GM21717 (cell line): ENCODE measurements at regions not wholly inside any gene's neighbourhood (a gene's known extent, or its start where the extent isn't known, plus 50 kb on each side); places are given as distances from the start of the nearest gene placed in this dataset.
"Not testable (repeated sequence)": the region's sequence is repeated elsewhere in the genome, so short reads cannot be mapped to it uniquely, and the experiment has no call there.

ENCODE experiments used
- ATAC-seq: cut with Tn5 transposase; IDR thresholded peaks from one replicate; pipeline ENCODE4 v1.9.1; 2021; ENCODE audit warnings: mild to moderate bottlenecking, moderate library complexity; ENCODE audit not compliant: unreplicated experiment

GRCh38 chr6:6091608-6092002 is 84.9 kb upstream of the NRN1 start:
- ATAC-seq = peak; percentile 46

- peak; percentile 24 for ATAC-seq
Observed at GRCh38 chr6:6090861-6091607, 84.3 kb upstream of the NRN1 start.

DNA sequence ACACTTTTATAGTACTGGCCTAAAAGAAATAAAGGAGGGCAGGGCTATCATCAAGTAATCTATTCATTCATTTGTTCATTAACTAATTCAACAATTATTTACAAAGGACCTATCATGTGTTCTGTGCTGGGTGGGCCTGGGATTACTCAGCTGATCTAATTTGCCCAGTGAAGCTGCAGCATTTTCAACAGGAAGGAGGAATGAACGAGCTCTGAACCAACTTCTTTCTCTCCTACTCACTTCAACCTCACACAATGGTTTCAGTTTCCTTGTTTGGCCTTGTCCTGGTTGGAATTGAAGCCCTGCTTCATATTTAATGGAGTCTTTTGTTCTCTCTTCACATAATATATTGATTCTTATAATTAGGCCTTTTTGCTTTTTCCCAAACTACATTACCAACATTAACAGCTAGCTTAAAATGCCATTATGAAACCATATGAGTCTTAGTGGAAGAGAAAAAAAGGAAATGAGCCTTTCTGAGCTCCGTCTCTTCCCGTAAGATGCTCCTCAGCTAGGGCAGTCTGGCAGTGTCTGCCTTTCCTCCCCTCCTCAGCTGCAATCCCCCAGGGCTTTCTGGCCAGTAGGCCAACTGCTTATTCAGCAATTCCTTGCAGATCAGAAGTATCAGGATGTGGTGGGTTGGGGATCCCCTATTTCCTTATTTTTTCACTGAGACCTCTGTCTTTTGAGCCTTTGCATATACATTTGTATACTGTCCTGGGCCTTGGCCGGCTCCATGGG is 79.4 kb upstream of the NRN1 start:
- no peak for ATAC-seq

DNA sequence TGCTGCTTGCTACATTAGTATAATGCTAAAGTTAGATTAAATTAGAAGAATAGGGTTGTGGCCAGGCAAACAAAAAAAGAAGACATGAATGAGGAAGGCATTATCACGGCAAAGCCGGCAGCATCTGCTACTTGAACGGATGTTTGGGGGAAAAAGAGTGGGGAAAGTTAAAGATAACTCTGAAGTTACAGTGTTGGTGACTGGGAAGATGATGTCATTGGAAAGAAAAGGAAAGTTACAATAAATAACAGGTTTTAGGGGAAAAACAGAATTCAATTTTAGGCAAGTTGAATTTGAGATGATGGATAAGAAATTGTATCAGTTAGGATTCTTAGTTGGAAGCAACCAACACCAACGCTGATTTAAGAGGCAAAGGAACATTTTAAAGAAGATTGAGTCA is 74.2 kb upstream of the NRN1 start:
- ATAC-seq = no peak

- no peak for ATAC-seq
Observed at GRCh38 chr6:6074190-6074589, 67.5 kb upstream of the NRN1 start.

DNA sequence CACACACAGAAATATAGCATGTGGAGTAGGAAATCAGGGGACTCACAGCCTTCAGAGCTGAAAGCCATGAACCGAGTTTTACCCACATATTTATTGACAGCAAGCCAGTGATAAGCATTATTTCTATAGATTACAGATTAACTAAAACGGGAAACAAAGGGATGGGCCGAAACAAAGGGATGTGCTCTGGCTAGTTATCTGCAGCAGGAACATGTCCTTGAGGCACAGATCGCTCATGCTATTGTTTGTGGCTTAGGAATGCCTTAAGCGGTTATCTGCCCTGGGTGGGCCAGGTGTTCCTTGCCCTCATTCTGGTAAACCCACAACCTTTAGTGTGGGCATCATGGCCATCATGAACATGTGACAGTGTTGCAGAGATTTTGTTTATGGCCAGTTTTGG is 61.4 kb upstream of the NRN1 start:
- not testable (repeated sequence) for ATAC-seq

DNA sequence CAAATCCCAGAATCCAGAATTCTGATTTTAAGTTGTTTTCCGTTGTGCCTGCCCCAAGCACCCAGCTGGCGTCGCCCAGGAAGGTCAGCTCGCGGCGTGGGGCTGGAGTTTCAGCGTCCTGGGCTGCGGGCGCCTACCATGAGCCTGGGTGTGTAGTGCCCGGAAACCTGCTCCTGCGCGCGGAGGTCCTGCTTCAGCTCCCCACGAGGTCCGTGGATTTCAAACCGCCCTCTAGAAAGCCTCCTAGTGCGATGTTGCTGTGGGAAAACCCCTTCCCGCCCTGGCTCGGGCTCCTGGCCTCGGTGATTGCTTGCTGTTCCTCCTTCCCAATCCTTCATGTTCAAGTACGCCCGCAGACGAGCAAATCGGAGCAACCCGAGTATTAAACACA is 51.3 kb upstream of the NRN1 start:
- no peak for ATAC-seq

GRCh38 chr6:6057442-6058053 is 50.8 kb upstream of the NRN1 start:
- ATAC-seq = no peak
